ENCODE measurements at regions not wholly inside any gene's neighbourhood (a gene's known extent, or its start where the extent isn't known, plus 50 kb on each side); places are given as distances from the start of the nearest gene placed in this dataset.

DNA sequence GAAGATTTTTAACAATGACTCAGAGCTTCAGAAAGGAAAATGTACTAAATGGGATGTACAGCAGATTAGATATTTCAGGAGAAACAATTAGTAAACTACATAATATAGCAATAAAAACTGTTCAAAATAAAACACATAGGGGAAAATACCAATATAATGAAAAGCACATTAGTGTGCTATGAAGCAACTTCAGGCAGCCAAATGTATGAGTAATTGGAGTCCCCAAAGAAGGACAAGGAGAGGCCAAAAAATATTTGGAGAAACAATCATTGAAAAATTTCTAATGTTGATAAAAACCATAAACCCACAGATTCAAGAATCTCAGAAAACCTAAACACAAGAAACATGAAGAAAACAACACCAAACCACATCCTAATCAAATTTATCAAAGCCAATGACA lies 129.3 kb upstream of the CHRDL1 start:
- no peak for TF ChIP-seq POLR2A (IDR thresholded peaks at IDR 0.05)
- TF ChIP-seq, protein P1, sequence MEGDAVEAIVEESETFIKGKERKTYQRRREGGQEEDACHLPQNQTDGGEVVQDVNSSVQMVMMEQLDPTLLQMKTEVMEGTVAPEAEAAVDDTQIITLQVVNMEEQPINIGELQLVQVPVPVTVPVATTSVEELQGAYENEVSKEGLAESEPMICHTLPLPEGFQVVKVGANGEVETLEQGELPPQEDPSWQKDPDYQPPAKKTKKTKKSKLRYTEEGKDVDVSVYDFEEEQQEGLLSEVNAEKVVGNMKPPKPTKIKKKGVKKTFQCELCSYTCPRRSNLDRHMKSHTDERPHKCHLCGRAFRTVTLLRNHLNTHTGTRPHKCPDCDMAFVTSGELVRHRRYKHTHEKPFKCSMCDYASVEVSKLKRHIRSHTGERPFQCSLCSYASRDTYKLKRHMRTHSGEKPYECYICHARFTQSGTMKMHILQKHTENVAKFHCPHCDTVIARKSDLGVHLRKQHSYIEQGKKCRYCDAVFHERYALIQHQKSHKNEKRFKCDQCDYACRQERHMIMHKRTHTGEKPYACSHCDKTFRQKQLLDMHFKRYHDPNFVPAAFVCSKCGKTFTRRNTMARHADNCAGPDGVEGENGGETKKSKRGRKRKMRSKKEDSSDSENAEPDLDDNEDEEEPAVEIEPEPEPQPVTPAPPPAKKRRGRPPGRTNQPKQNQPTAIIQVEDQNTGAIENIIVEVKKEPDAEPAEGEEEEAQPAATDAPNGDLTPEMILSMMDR (IDR thresholded peaks at IDR 0.05) = no peak

Data from right lobe of liver (tissue), 4 donors.